ENCODE measurements at regions not wholly inside any gene's neighbourhood (a gene's known extent, or its start where the extent isn't known, plus 50 kb on each side); places are given as distances from the start of the nearest gene placed in this dataset.

GRCh38 chr9:16143310-16143709, 590.5 kb downstream of the CCDC171 start:
- H3K4me3 ChIP-seq, result no peak overlapping the region
- DNase-seq (no peak), ATAC-seq (no peak)
- TF ChIP-seq, protein P1, sequence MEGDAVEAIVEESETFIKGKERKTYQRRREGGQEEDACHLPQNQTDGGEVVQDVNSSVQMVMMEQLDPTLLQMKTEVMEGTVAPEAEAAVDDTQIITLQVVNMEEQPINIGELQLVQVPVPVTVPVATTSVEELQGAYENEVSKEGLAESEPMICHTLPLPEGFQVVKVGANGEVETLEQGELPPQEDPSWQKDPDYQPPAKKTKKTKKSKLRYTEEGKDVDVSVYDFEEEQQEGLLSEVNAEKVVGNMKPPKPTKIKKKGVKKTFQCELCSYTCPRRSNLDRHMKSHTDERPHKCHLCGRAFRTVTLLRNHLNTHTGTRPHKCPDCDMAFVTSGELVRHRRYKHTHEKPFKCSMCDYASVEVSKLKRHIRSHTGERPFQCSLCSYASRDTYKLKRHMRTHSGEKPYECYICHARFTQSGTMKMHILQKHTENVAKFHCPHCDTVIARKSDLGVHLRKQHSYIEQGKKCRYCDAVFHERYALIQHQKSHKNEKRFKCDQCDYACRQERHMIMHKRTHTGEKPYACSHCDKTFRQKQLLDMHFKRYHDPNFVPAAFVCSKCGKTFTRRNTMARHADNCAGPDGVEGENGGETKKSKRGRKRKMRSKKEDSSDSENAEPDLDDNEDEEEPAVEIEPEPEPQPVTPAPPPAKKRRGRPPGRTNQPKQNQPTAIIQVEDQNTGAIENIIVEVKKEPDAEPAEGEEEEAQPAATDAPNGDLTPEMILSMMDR (IDR thresholded peaks at IDR 0.05), result no peak
- H3K4me1 ChIP-seq (ENCODE audit: low read depth), result no peaks in the 10 kb centered on the region
- intact Hi-C loops (cut with DNase I, micrococcal nuclease), result no loop called here
- no peaks in the 10 kb centered on the region for H3K9me3 ChIP-seq
- no peaks in the 10 kb centered on the region for H3K36me3 ChIP-seq (ENCODE audit: low read depth)

DNA sequence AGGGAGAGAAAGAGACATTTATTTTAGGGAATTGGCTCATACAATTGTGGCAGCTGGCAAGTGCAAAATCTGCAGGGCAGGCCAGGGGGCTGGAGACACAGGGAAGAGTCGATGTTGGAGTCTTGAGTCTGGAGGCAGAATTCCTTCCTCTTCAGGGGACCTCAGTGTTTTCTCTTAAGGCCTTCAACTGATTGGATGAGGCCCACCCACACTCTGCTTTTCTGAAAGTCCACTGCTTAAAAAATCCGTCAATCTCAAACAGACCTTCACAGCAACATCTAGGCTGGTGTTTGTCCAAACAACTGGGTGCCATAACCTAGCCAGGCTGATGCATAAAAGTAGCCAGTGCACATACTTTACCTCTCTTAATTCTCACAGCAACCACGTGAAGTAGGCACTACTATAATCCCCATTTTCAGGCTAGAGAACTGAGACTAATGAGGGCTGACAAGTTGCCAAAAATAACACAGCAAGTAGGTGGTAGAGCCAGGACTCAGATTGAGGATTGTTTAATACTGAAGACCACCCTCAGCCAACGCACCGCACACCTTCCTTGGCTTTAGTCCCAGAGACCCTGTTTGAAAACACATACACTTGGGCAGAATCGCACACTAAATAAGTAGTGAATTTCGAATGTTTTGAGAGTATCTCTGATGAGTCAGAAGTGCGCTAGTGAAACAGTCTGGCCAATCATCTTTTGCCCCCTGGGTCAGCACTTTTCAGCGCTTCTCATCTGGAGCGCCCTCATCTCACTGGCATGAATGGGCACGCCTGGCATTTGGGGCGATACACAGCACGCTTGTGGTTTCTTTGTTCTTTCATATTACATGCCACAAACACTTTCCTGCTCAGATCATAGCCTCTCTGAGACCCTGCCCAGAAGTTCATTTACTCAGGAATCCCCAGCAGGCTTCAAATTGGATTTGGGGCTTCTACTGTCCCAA, 591.4 kb downstream of the CCDC171 start:
- intact Hi-C loops (cut with DNase I, micrococcal nuclease), result no loop called here
- no peak for DNase-seq
- TF ChIP-seq, protein P1 (IDR thresholded peaks at IDR 0.05), result no peak
- no peak for ATAC-seq
- Histone ChIP-seq H3K4me1 (ENCODE audit: low read depth) (no peaks in the 10 kb centered on the region), H3K9me3 (no peaks in the 10 kb centered on the region), H3K4me3 (no peak overlapping the region), H3K36me3 (ENCODE audit: low read depth) (no peaks in the 10 kb centered on the region)

DNA sequence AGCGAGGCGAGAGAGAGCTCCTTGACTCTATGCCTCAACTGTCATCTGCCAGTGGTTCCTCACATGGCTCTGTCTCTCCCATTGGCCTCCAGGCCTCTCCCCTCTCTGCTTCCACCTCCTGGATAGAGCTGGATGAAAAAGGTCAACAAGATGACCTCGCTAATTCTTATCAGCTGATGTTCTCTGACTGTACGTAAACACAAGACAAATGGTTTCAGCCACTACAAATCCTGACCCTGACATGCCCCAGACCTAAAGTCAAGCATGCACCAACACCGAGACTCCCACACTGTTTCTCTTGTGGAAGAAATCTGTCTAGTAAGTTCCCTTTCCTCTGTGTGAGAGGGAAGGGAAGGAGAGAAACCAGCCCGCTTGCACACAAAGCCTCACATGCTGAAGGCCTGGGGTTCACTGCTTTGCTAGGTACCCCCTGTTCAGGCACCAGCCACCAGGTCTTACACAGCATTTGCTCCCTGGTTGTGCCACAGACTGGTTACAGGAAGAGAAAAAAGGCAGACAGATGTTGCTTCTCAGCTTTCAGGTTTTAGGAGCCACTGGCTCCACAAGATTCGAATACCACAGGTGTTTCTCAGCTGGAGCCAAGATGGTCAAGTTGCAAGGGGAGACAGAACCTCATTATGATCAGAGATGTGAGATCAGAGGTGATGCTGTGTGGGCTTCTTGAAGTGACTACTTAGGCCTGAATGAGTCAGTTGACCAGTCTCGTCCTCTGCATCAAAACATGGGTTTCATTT, 592.5 kb downstream of the CCDC171 start:
- TF ChIP-seq, protein P1 (IDR thresholded peaks at IDR 0.05), result no peak
- no peak for DNase-seq
- Histone ChIP-seq H3K36me3 (ENCODE audit: low read depth) (no peaks in the 10 kb centered on the region), H3K4me3 (no peak overlapping the region), H3K9me3 (no peaks in the 10 kb centered on the region), H3K4me1 (ENCODE audit: low read depth) (no peaks in the 10 kb centered on the region)
- intact Hi-C loops (cut with DNase I, micrococcal nuclease), result no loop called here
- ATAC-seq, result no peak

- DNase-seq, result peak in 1 of 3 donors; percentile 9
- no peaks in the 10 kb centered on the region for H3K9me3 ChIP-seq
- H3K4me1 ChIP-seq (ENCODE audit: low read depth), result no peaks in the 10 kb centered on the region
- no peak overlapping the region for H3K4me3 ChIP-seq
- no peaks in the 10 kb centered on the region for H3K36me3 ChIP-seq (ENCODE audit: low read depth)
- TF ChIP-seq, protein P1 (IDR thresholded peaks at IDR 0.05), result no peak
- intact Hi-C loops (cut with DNase I, micrococcal nuclease), result no loop called here
- no peak for ATAC-seq
These were observed 594.9 kb downstream of the CCDC171 start for GRCh38 chr9:16147726-16148125.

GRCh38 chr9:16150501-16150900, 597.7 kb downstream of the CCDC171 start:
- Histone ChIP-seq H3K4me3 (no peak overlapping the region), H3K36me3 (ENCODE audit: low read depth) (no peaks in the 10 kb centered on the region), H3K9me3 (no peaks in the 10 kb centered on the region), H3K4me1 (ENCODE audit: low read depth) (peaks cover 4% of the 10 kb centered on the region)
- DNase-seq, result no peak
- TF ChIP-seq, protein P1 (IDR thresholded peaks at IDR 0.05), result no peak
- intact Hi-C loops (cut with DNase I, micrococcal nuclease), result no loop called here
- no peak for ATAC-seq

Measured in mucosa of descending colon (tissue), 3 donors.